Neural cell (in vitro differentiated cells): ENCODE measurements at regions not wholly inside any gene's neighbourhood (a gene's known extent, or its start where the extent isn't known, plus 50 kb on each side); places are given as distances from the start of the nearest gene placed in this dataset.

Experiments
- H2AFZ ChIP-seq: fragments of 200-600, 300-800 bp; sonication (generic), shearing (Covaris generic); 2 replicates; pipeline ENCODE4 v1.6.0; 2014; ENCODE audit warnings: low read depth, mild to moderate bottlenecking, antibody characterized with exemption, low read length, moderate library complexity
- H3F3A ChIP-seq: fragments of 200-600 bp; shearing (Covaris generic); 2 replicates; pipeline ENCODE4 v1.6.1; 2016; ENCODE audit warnings: mild to moderate bottlenecking, moderate library complexity, mixed read lengths, antibody characterized with exemption, low read length; ENCODE audit not compliant: insufficient read depth, poor library complexity, severe bottlenecking
- H3K27ac ChIP-seq: fragments of 200-600, 300-800 bp; sonication (generic), shearing (Covaris generic); 2 replicates; pipeline ENCODE4 v1.5.1; 2014; ENCODE audit warnings: mild to moderate bottlenecking, low read length, moderate library complexity
- H3K27me3 ChIP-seq: fragments of 300-800, 200-600 bp; sonication (generic), shearing (Covaris generic); 2 replicates; pipeline ENCODE4 v1.6.0; 2014; ENCODE audit warnings: mild to moderate bottlenecking, low read depth, low read length, moderate library complexity; ENCODE audit not compliant: insufficient read depth
- H3K36me3 ChIP-seq: fragments of 300-800, 200-600 bp; sonication (generic), shearing (Covaris generic); 2 replicates; pipeline ENCODE4 v1.5.1; 2014; ENCODE audit warnings: mild to moderate bottlenecking, antibody characterized with exemption, low read length, moderate library complexity; ENCODE audit not compliant: insufficient read depth
- H3K4me2 ChIP-seq: fragments of 300-800, 200-600 bp; sonication (generic), shearing (Covaris generic); 2 replicates; pipeline ENCODE4 v1.6.0; 2014; ENCODE audit warnings: mild to moderate bottlenecking, low read length
- H3K4me3 ChIP-seq: fragments of 300-800, 200-600 bp; sonication (generic), shearing (Covaris generic); 2 replicates; pipeline ENCODE4 v1.5.1; 2014; ENCODE audit warnings: mild to moderate bottlenecking, low read length, moderate library complexity
- H3K79me2 ChIP-seq: fragments of 200-600 bp; shearing (Covaris generic); replicated peaks from 2 replicates; pipeline ENCODE4 v1.6.0; 2014; ENCODE audit warnings: mild to moderate bottlenecking, low read length, moderate library complexity; ENCODE audit not compliant: insufficient read depth
- H3K9ac ChIP-seq: fragments of 300-800, 200-600 bp; sonication (generic), shearing (Covaris generic); 2 replicates; pipeline ENCODE4 v1.6.1; 2016; ENCODE audit warnings: mild to moderate bottlenecking, low read length, mixed read lengths
- H3K9me2 ChIP-seq: fragments of 200-600 bp; shearing (Covaris generic); 2 replicates; pipeline ENCODE4 v1.6.1; 2016; ENCODE audit warnings: mild to moderate bottlenecking, low read length, mixed read lengths; ENCODE audit not compliant: insufficient read depth
- H3K9me3 ChIP-seq: fragments of 200-600, 300-800 bp; sonication (generic), shearing (Covaris generic); 2 replicates; pipeline ENCODE4 v1.6.1; 2016; ENCODE audit warnings: mild to moderate bottlenecking, mixed run types, low read length, moderate library complexity, mixed read lengths
- H4K20me1 ChIP-seq: fragments of 200-600 bp; shearing (Covaris generic); 2 replicates; pipeline ENCODE4 v1.6.1; 2016; ENCODE audit warnings: mild to moderate bottlenecking, mixed run types; ENCODE audit not compliant: insufficient read depth
- CTCF ChIP-seq: fragments of 450-650 bp; IDR thresholded peaks from 2 replicates; pipeline ENCODE4 v1.5.1; 2014; ENCODE audit warnings: antibody characterized with exemption, mild to moderate bottlenecking, moderate library complexity; ENCODE audit not compliant: poor library complexity, severe bottlenecking
- EP300 ChIP-seq: fragments of 450-650 bp; conservative IDR thresholded peaks from 2 replicates; pipeline ENCODE4 v1.6.1; 2014; ENCODE audit warnings: antibody characterized with exemption, mild to moderate bottlenecking, moderate library complexity; ENCODE audit not compliant: poor library complexity, severe bottlenecking
- EZH2 ChIP-seq: fragments of 200-600, 300-800 bp; shearing (Covaris generic), sonication (generic); IDR thresholded peaks from 2 replicates; pipeline ENCODE4 v1.6.1; 2014; ENCODE audit warnings: antibody characterized with exemption, low read length, borderline replicate concordance, mild to moderate bottlenecking; ENCODE audit not compliant: insufficient read depth, poor library complexity, severe bottlenecking
- MXI1 ChIP-seq: fragments of 450-650 bp; conservative IDR thresholded peaks from 2 replicates; pipeline ENCODE4 v1.6.1; 2014; ENCODE audit warnings: antibody characterized with exemption, mild to moderate bottlenecking; ENCODE audit not compliant: poor library complexity, severe bottlenecking
- POLR2AphosphoS5 ChIP-seq: IDR thresholded peaks from 2 replicates; pipeline ENCODE4 v1.6.1; 2012
- RAD21 ChIP-seq: fragments of 450-650 bp; conservative IDR thresholded peaks from 2 replicates; pipeline ENCODE4 v1.6.1; 2014; ENCODE audit warnings: antibody characterized with exemption, mild to moderate bottlenecking, moderate library complexity
- REST ChIP-seq: IDR thresholded peaks from 2 replicates; pipeline ENCODE4 v1.6.1; 2012; ENCODE audit warnings: borderline replicate concordance
- SMC3 ChIP-seq: fragments of 450-650 bp; conservative IDR thresholded peaks from 2 replicates; pipeline ENCODE4 v1.6.1; 2014; ENCODE audit warnings: antibody characterized with exemption, mild to moderate bottlenecking, moderate library complexity; ENCODE audit not compliant: poor library complexity
- TAF1 ChIP-seq: IDR thresholded peaks from 2 replicates; pipeline ENCODE4 v1.6.1; 2012; ENCODE audit warnings: low read depth

- Histone ChIP-seq H3F3A (no peaks in the 10 kb centered on the region), H3K36me3 (no peaks in the 10 kb centered on the region), H2AFZ (no peak overlapping the region), H3K4me2 (no peak overlapping the region), H3K27ac (no peak overlapping the region), H3K79me2 (no peaks in the 10 kb centered on the region), H3K9ac (no peak overlapping the region), H3K4me3 (no peak overlapping the region), H3K9me3 (no peaks in the 10 kb centered on the region), H3K27me3 (no peaks in the 10 kb centered on the region), H3K9me2 (no peaks in the 10 kb centered on the region), H4K20me1 (no peaks in the 10 kb centered on the region)
- no peak for TF ChIP-seq TAF1
Observed at GRCh38 chr4:27844376-27844775, 983.7 kb downstream of the STIM2 start.

- Histone ChIP-seq H3F3A (no peaks in the 10 kb centered on the region), H3K79me2 (no peaks in the 10 kb centered on the region), H3K4me2 (no peak overlapping the region), H3K36me3 (no peaks in the 10 kb centered on the region), H3K4me3 (no peak overlapping the region), H3K9ac (no peak overlapping the region), H2AFZ (no peak overlapping the region), H3K27ac (no peak overlapping the region), H3K27me3 (no peaks in the 10 kb centered on the region), H3K9me3 (no peaks in the 10 kb centered on the region), H3K9me2 (no peaks in the 10 kb centered on the region), H4K20me1 (no peaks in the 10 kb centered on the region)
- TF ChIP-seq TAF1 (no peak), POLR2AphosphoS5 (no peak), EZH2 (no peak), MXI1 (no peak), SMC3 (no peak)
Observed at GRCh38 chr4:27846951-27847350, 986.3 kb downstream of the STIM2 start.

GRCh38 chr4:27861381-27861787, 1000.7 kb downstream of the STIM2 start:
- Histone ChIP-seq H3F3A (no peaks in the 10 kb centered on the region), H3K9me3 (no peaks in the 10 kb centered on the region), H3K36me3 (no peaks in the 10 kb centered on the region), H3K79me2 (no peaks in the 10 kb centered on the region), H3K27ac (no peak overlapping the region), H3K4me3 (no peak overlapping the region), H3K27me3 (no peaks in the 10 kb centered on the region), H4K20me1 (no peaks in the 10 kb centered on the region), H3K9me2 (no peaks in the 10 kb centered on the region), H2AFZ (no peak overlapping the region), H3K4me2 (no peak overlapping the region), H3K9ac (no peak overlapping the region)
- TF ChIP-seq EP300 (no peak), EZH2 (no peak), TAF1 (no peak), RAD21 (peak; percentile 51), SMC3 (no peak), POLR2AphosphoS5 (no peak), CTCF (peak; percentile 35), REST (no peak), MXI1 (no peak)
